ENCODE measurements at regions not wholly inside any gene's neighbourhood (a gene's known extent, or its start where the extent isn't known, plus 50 kb on each side); places are given as distances from the start of the nearest gene placed in this dataset.

DNA sequence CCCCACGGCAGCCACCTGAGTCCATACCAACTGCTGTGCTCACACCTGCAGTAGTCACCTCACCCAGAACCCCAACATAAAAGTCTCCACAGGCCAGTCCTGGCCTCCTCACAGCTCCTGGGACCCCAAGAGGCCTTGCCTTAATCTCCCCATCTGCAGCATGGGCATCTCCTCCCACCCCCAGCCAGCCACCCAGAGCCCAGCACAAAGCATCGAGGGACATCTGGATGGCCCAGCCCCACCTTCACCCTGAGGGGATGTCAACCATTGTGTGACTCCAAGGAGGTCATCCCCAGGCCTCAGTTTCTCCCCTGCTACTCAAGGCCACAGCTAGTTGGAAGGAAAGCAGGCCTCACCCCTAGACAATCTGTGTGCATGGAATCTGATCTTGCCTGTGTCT, 1775.3 kb downstream of the TP53TG3F start:
- no peaks in the 10 kb centered on the region for H3K4me1 Mint-ChIP-seq
- H3K9me3 Mint-ChIP-seq = peaks cover 2 to 16% of the 10 kb centered on the region in 2 donors
- peaks cover 7% of the 10 kb centered on the region for H3K36me3 Mint-ChIP-seq
- no peaks in the 10 kb centered on the region for H3K4me1 ChIP-seq (ENCODE audit: control insufficient read depth, insufficient read depth, low read length)
- no peaks in the 10 kb centered on the region for H3K27me3 Mint-ChIP-seq (ENCODE audit: low read depth in 2 of 2)
- intact Hi-C loops (cut with micrococcal nuclease) = no loop called here
- no peaks in the 10 kb centered on the region for H3K36me3 ChIP-seq (ENCODE audit: control insufficient read depth, insufficient read depth, low read length)
- no peak overlapping the region for H3K27ac ChIP-seq (ENCODE audit: low read length)
- H3K4me3 ChIP-seq (ENCODE audit: low read length) = no peak overlapping the region
- DNase-seq (no peak), ATAC-seq (no peak)
- whole genome bisulfite sequencing (ENCODE audit: insufficient coverage) = 82% methylated on average over 2 of the region's 2 CpGs
- H3K27ac Mint-ChIP-seq = no peak overlapping the region
- H3K9me3 ChIP-seq (ENCODE audit: control insufficient read depth, insufficient read depth, low read length) = peaks cover 53% of the 10 kb centered on the region
- no peaks in the 10 kb centered on the region for H3K27me3 ChIP-seq (ENCODE audit: control insufficient read depth, insufficient read depth, low read length)
- no peak overlapping the region for H3K4me3 Mint-ChIP-seq
- TF ChIP-seq, protein P1, sequence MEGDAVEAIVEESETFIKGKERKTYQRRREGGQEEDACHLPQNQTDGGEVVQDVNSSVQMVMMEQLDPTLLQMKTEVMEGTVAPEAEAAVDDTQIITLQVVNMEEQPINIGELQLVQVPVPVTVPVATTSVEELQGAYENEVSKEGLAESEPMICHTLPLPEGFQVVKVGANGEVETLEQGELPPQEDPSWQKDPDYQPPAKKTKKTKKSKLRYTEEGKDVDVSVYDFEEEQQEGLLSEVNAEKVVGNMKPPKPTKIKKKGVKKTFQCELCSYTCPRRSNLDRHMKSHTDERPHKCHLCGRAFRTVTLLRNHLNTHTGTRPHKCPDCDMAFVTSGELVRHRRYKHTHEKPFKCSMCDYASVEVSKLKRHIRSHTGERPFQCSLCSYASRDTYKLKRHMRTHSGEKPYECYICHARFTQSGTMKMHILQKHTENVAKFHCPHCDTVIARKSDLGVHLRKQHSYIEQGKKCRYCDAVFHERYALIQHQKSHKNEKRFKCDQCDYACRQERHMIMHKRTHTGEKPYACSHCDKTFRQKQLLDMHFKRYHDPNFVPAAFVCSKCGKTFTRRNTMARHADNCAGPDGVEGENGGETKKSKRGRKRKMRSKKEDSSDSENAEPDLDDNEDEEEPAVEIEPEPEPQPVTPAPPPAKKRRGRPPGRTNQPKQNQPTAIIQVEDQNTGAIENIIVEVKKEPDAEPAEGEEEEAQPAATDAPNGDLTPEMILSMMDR (IDR thresholded peaks at IDR 0.05) = no peak

DNA sequence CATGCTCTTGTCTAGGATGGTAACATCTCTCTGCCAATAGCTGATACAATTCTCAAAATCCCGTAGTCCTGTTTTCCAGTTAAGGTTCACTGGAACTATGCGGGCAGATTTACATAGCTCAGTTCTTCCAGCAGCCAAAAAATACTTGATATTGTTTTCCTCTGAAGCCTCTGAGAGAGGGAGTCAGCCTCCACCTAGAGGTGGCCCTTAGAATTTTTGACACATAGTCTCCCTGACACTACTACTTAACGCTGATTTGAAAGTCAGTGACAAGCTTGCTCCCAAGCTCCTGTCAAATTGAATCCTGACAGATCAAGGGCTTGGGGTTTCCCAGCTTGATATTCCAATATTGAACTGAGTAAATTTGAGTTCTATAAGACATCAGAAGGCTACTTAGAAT, 1780.1 kb downstream of the TP53TG3F start:
- 77% methylated on average over 3 of the region's 3 CpGs for WGBS (ENCODE audit: insufficient coverage)
- Mint-ChIP-seq H3K4me3 (no peak overlapping the region), H3K4me1 (no peaks in the 10 kb centered on the region), H3K27me3 (ENCODE audit: low read depth in 2 of 2) (no peaks in the 10 kb centered on the region), H3K36me3 (peaks cover 24% of the 10 kb centered on the region), H3K27ac (no peak overlapping the region), H3K9me3 (peaks cover 3 to 20% of the 10 kb centered on the region in 2 donors)
- no peak overlapping the region for H3K4me3 ChIP-seq (ENCODE audit: low read length)
- no peaks in the 10 kb centered on the region for H3K36me3 ChIP-seq (ENCODE audit: control insufficient read depth, insufficient read depth, low read length)
- intact Hi-C loops (cut with micrococcal nuclease) = no loop called here
- TF ChIP-seq, protein P1 (IDR thresholded peaks at IDR 0.05) = no peak
- no peaks in the 10 kb centered on the region for H3K27me3 ChIP-seq (ENCODE audit: control insufficient read depth, insufficient read depth, low read length)
- no peak overlapping the region for H3K27ac ChIP-seq (ENCODE audit: low read length)
- DNase-seq (no peak), ATAC-seq (no peak)
- peaks cover 47% of the 10 kb centered on the region for H3K9me3 ChIP-seq (ENCODE audit: control insufficient read depth, insufficient read depth, low read length)
- no peaks in the 10 kb centered on the region for H3K4me1 ChIP-seq (ENCODE audit: control insufficient read depth, insufficient read depth, low read length)

DNA sequence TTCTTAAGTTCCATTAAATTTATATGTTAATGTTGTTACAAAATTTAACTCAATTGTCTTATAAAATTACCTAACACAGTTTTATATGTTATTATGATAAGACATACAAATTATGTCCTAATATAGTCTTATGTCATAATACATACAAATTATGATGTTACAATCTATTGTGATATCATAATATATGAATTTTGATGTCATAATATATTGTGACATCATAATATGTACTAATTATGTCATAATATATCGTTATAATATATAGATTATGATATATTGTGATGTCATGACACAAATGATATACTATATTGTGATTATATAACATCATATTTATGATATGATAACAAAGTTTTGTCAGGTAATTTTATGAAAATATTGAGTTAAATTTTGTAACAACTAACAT, 1789.6 kb downstream of the TP53TG3F start:
- Mint-ChIP-seq H3K4me3 (no peak overlapping the region), H3K27me3 (ENCODE audit: low read depth in 2 of 2) (no peaks in the 10 kb centered on the region)
- WGBS (ENCODE audit: insufficient coverage) = no CpG with 5 or more reads among the region's 1 CpG

More for the DNA sequence above, 1789.6 kb downstream of the TP53TG3F start:
- H3K4me3 ChIP-seq (ENCODE audit: low read length) = no peak overlapping the region
- peaks cover 7 to 15% of the 10 kb centered on the region in 2 donors for H3K9me3 Mint-ChIP-seq
- H3K4me1 ChIP-seq (ENCODE audit: control insufficient read depth, insufficient read depth, low read length) = no peaks in the 10 kb centered on the region
- H3K9me3 ChIP-seq (ENCODE audit: control insufficient read depth, insufficient read depth, low read length) = peaks cover 50% of the 10 kb centered on the region
- H3K27me3 ChIP-seq (ENCODE audit: control insufficient read depth, insufficient read depth, low read length) = no peaks in the 10 kb centered on the region
- TF ChIP-seq, protein P1 (IDR thresholded peaks at IDR 0.05) = no peak
- ATAC-seq (no peak), DNase-seq (no peak)
- H3K36me3 ChIP-seq (ENCODE audit: control insufficient read depth, insufficient read depth, low read length) = no peaks in the 10 kb centered on the region
- no peak overlapping the region for H3K27ac ChIP-seq (ENCODE audit: low read length)
- H3K4me1 Mint-ChIP-seq = no peaks in the 10 kb centered on the region
- intact Hi-C loops (cut with micrococcal nuclease) = no loop called here
- peaks cover 11% of the 10 kb centered on the region for H3K36me3 Mint-ChIP-seq
- H3K27ac Mint-ChIP-seq = no peak overlapping the region

Measured in natural killer cell (primary cell).